AG04450 (cell line): ENCODE measurements at regions not wholly inside any gene's neighbourhood (a gene's known extent, or its start where the extent isn't known, plus 50 kb on each side); places are given as distances from the start of the nearest gene placed in this dataset.

ENCODE experiments used
- CTCF ChIA-PET: fragments of 300-600, 350-600 bp; formaldehyde crosslinking; extraction: SDS; loops from one replicate; lab custom pipeline; 2022; ENCODE audit warnings: antibody characterized with exemption, inconsistent platforms; lab: Charles Lee
- POLR2A ChIA-PET: fragments of 350-600 bp; formaldehyde crosslinking; extraction: SDS; loops from one replicate; lab custom pipeline; 2021; ENCODE audit warnings: antibody characterized with exemption, inconsistent platforms; lab: Yijun Ruan, JAX
- DNase-seq: peaks from one replicate; pipeline ENCODE4 v3.0.0-alpha.2; 2011; ENCODE audit warnings: low read depth, low spot score
- H3K27ac ChIP-seq: one replicate; pipeline ENCODE4 v1.5.1; 2012; ENCODE audit warnings: low read depth, low read length, control low read depth
- H3K27me3 ChIP-seq: one replicate; pipeline ENCODE4 v1.6.0; 2012; ENCODE audit warnings: low read length; ENCODE audit not compliant: control insufficient read depth, insufficient read depth
- H3K4me3 ChIP-seq: 2 replicates; pipeline ENCODE4 v1.5.1; 2011; ENCODE audit warnings: mild to moderate bottlenecking, low read depth, low read length, control low read depth
- H3K9me3 ChIP-seq: 2 replicates; pipeline ENCODE4 v1.5.1; 2012; ENCODE audit warnings: low read length; ENCODE audit not compliant: control insufficient read depth, insufficient read depth
- CTCF ChIP-seq: IDR thresholded peaks from 2 replicates; pipeline ENCODE4 v1.5.1; 2011; ENCODE audit warnings: low read depth, low read length, control low read depth, inconsistent platforms

- ChIA-PET CTCF (no interaction called here), POLR2A (no interaction called here)
- peaks cover 9% of the 10 kb centered on the region; the same call in 1 of the 2 replicates for H3K9me3 ChIP-seq
- no peak for DNase-seq
- no peak for TF ChIP-seq CTCF
- no peak overlapping the region for H3K27ac ChIP-seq
- H3K4me3 ChIP-seq = no peak overlapping the region
- H3K27me3 ChIP-seq = no peaks in the 10 kb centered on the region
These were observed 376.9 kb upstream of the REG3G start for GRCh38 chr2:78648558-78648957.

- POLR2A ChIA-PET = interaction anchor here (0.6 kb wide), 1 partner anchor 64 kb away, joined by 4 read pairs; no protein-coding TSS in a partner anchor
- CTCF ChIA-PET = no interaction called here
- TF ChIP-seq CTCF = no peak
These were observed 370.6 kb upstream of the REG3G start for GRCh38 chr2:78654941-78655340.

GRCh38 chr2:78676921-78677696 lies 348.4 kb upstream of the REG3G start:
- ChIA-PET POLR2A (no interaction called here), CTCF (no interaction called here)

More at GRCh38 chr2:78654941-78655340, 370.6 kb upstream of the REG3G start:
- Histone ChIP-seq H3K4me3 (no peak overlapping the region), H3K9me3 (peaks cover 17% of the 10 kb centered on the region), H3K27me3 (no peaks in the 10 kb centered on the region), H3K27ac (no peak overlapping the region)
- no peak for DNase-seq

GRCh38 chr2:78677774-78678173 lies 347.7 kb upstream of the REG3G start:
- peaks cover 32% of the 10 kb centered on the region for H3K9me3 ChIP-seq
- ChIA-PET CTCF (no interaction called here), POLR2A (no interaction called here)
- TF ChIP-seq CTCF = no peak
- H3K27me3 ChIP-seq = no peaks in the 10 kb centered on the region
- H3K27ac ChIP-seq = no peak overlapping the region
- DNase-seq = no peak
- no peak overlapping the region for H3K4me3 ChIP-seq

More at GRCh38 chr2:78676921-78677696, 348.4 kb upstream of the REG3G start:
- no peak for DNase-seq
- H3K4me3 ChIP-seq = no peak overlapping the region
- TF ChIP-seq CTCF = no peak
- no peaks in the 10 kb centered on the region for H3K27me3 ChIP-seq
- H3K27ac ChIP-seq = no peak overlapping the region
- H3K9me3 ChIP-seq = peaks cover 32% of the 10 kb centered on the region

- no peak for DNase-seq
- peaks cover 26% of the 10 kb centered on the region for H3K9me3 ChIP-seq
- no peak for TF ChIP-seq CTCF
- no peak overlapping the region for H3K27ac ChIP-seq
- ChIA-PET CTCF (no interaction called here), POLR2A (no interaction called here)
- no peak overlapping the region for H3K4me3 ChIP-seq
- no peaks in the 10 kb centered on the region for H3K27me3 ChIP-seq
These were observed 344.1 kb upstream of the REG3G start for GRCh38 chr2:78681386-78681785.
